ENCODE measurements at regions not wholly inside any gene's neighbourhood (a gene's known extent, or its start where the extent isn't known, plus 50 kb on each side); places are given as distances from the start of the nearest gene placed in this dataset.

DNA sequence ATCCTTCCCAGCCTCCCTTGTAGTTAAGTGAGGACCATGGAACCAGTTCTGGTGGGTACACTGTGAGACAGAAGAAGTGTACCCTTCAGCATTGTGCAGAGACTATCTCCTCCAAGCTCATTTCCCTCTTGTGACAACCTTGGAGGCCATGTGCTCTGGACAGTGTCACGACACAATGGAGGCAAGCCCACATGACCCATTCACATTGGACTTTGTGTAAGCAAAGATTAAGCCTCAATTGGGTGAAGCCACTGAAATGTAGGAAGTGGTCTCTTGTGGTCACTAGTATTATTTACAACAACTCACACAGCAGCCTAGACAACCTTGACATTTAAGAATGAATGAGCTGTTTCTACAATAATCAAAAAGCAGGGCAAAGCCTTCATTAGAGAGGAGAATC lies 124.2 kb downstream of the INHBA start:
- 84% methylated on average over 1 of the region's 1 CpG for WGBS
- no peak for ATAC-seq
- no peak for DNase-seq
- no peaks in the 10 kb centered on the region for H3K9me3 ChIP-seq (ENCODE audit: control insufficient read depth, low read length)
- intact Hi-C loops (cut with DNase I), result no loop called here
- no peak overlapping the region for H3K4me3 ChIP-seq (ENCODE audit: low read length)
- H3K4me1 ChIP-seq (ENCODE audit: control insufficient read depth, insufficient read depth, low read length), result no peaks in the 10 kb centered on the region
- H3K27ac ChIP-seq (ENCODE audit: low read length), result no peak overlapping the region
- H3K27me3 ChIP-seq (ENCODE audit: control insufficient read depth, insufficient read depth), result no peaks in the 10 kb centered on the region

- Histone ChIP-seq H3K4me3 (ENCODE audit: low read length) (no peak overlapping the region), H3K27me3 (ENCODE audit: control insufficient read depth, insufficient read depth) (no peaks in the 10 kb centered on the region), H3K27ac (ENCODE audit: low read length) (no peak overlapping the region), H3K9me3 (ENCODE audit: control insufficient read depth, low read length) (no peaks in the 10 kb centered on the region), H3K4me1 (ENCODE audit: control insufficient read depth, insufficient read depth, low read length) (no peaks in the 10 kb centered on the region)
- intact Hi-C loops (cut with DNase I), result no loop called here
- WGBS, result 85% methylated on average over 3 of the region's 3 CpGs
- ATAC-seq, result no peak
- DNase-seq, result no peak
Observed at GRCh38 chr7:41576166-41576565, 126.7 kb downstream of the INHBA start.

- intact Hi-C loops (cut with DNase I), result no loop called here
- Histone ChIP-seq H3K4me1 (ENCODE audit: control insufficient read depth, insufficient read depth, low read length) (no peaks in the 10 kb centered on the region), H3K9me3 (ENCODE audit: control insufficient read depth, low read length) (no peaks in the 10 kb centered on the region), H3K27me3 (ENCODE audit: control insufficient read depth, insufficient read depth) (no peaks in the 10 kb centered on the region), H3K4me3 (ENCODE audit: low read length) (no peak overlapping the region), H3K27ac (ENCODE audit: low read length) (no peak overlapping the region)
- no peak for DNase-seq
- ATAC-seq, result peak in 1 of 2 donors; percentile 46
Observed at GRCh38 chr7:41574377-41574776, 128.5 kb downstream of the INHBA start.

DNA sequence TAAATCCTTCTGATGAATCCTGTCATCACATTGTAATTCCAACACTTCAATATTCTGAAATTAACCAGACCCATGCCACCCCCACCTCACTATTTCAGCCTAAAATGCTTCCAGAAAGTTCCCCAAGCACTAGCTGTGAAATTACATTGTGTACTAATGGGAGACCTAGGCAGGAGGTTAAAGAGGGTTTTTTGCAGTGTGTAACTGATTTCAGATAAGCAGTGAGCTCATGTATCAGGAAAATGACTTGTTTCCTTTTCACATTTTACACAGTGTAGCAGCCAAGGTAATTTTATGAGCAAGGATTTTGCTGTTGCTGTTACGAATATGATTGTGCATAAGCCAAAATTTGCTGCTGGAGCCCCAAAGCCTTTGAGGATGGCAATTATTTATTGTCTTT lies 129.0 kb downstream of the INHBA start:
- H3K27me3 ChIP-seq (ENCODE audit: control insufficient read depth, insufficient read depth), result no peaks in the 10 kb centered on the region
- no peak overlapping the region for H3K4me3 ChIP-seq (ENCODE audit: low read length)
- no peaks in the 10 kb centered on the region for H3K4me1 ChIP-seq (ENCODE audit: control insufficient read depth, insufficient read depth, low read length)
- H3K27ac ChIP-seq (ENCODE audit: low read length), result no peak overlapping the region
- ATAC-seq (peak; percentile 66 to 88), DNase-seq (no peak)
- 53% methylated on average over 1 of the region's 1 CpG for WGBS
- intact Hi-C loops (cut with DNase I), result no loop called here
- no peaks in the 10 kb centered on the region for H3K9me3 ChIP-seq (ENCODE audit: control insufficient read depth, low read length)

DNA sequence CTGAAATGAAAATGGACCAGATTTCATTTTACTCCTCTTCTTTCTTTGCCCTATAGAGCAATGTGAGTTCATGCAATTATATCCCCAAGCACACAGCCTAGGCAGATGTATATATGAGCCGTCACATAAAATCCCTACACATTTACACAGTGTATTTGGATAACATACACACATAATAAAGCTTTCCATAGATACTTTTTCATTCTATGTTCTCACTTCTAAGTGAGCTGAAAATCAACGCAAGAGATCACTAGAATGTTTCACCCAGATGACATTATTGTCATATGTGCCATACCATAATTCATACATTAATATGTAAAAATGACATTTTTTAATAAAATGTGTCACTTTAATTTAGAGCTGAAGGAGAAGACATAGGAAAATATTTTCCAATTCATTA lies 129.4 kb downstream of the INHBA start:
- H3K4me3 ChIP-seq (ENCODE audit: low read length), result no peak overlapping the region
- no peak overlapping the region for H3K27ac ChIP-seq (ENCODE audit: low read length)
- H3K9me3 ChIP-seq (ENCODE audit: control insufficient read depth, low read length), result no peaks in the 10 kb centered on the region
- ATAC-seq (no peak), DNase-seq (no peak)
- H3K4me1 ChIP-seq (ENCODE audit: control insufficient read depth, insufficient read depth, low read length), result no peaks in the 10 kb centered on the region
- intact Hi-C loops (cut with DNase I), result no loop called here
- 86% methylated on average over 2 of the region's 2 CpGs for WGBS
- H3K27me3 ChIP-seq (ENCODE audit: control insufficient read depth, insufficient read depth), result no peaks in the 10 kb centered on the region

DNA sequence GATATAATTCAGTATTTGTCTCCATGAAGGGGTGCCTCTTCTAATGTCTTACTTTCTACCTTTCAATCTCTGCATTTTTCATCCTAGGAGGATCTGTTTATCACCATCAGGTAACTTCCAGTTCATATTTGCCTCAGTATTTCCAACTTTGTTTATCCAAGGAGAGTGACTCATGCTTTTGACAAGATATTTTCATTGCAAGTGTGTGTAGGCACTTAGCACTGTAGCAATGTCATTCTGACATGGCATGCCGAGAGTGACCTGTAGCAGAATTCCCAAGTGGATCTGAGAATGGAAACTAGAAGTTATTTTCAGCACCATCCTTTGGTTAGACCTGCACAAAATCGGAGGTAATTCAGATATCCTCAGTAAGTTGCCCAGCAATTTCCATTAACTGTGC lies 129.9 kb downstream of the INHBA start:
- Histone ChIP-seq H3K4me3 (ENCODE audit: low read length) (no peak overlapping the region), H3K27ac (ENCODE audit: low read length) (no peak overlapping the region), H3K4me1 (ENCODE audit: control insufficient read depth, insufficient read depth, low read length) (no peaks in the 10 kb centered on the region), H3K9me3 (ENCODE audit: control insufficient read depth, low read length) (no peaks in the 10 kb centered on the region), H3K27me3 (ENCODE audit: control insufficient read depth, insufficient read depth) (no peaks in the 10 kb centered on the region)
- WGBS, result 58% methylated on average over 2 of the region's 2 CpGs
- DNase-seq, result no peak
- ATAC-seq, result peak in 1 of 2 donors; percentile 57
- intact Hi-C loops (cut with DNase I), result no loop called here

DNA sequence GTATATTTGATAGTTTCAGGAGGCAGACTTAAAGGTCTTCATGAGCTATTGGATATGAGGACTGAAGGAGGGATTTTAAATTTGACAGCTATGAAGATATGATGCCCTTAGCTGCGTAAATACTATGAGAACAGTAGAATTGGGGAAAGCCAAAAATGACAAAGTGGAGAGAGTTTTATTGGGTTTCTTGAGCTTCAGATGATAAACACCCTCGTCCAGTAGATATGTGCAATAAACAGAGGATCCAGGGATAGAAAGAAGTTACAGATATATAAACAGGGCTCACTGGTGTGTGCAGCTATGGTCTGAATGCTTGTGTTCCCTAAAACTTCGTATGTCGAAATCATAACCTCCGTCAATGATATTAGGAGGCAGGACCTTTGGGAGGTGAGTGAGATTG lies 131.3 kb downstream of the INHBA start:
- intact Hi-C loops (cut with DNase I), result no loop called here
- no peak overlapping the region for H3K27ac ChIP-seq (ENCODE audit: low read length)
- DNase-seq (no peak), ATAC-seq (no peak)
- H3K4me3 ChIP-seq (ENCODE audit: low read length), result no peak overlapping the region
- H3K4me1 ChIP-seq (ENCODE audit: control insufficient read depth, insufficient read depth, low read length), result no peaks in the 10 kb centered on the region
- H3K27me3 ChIP-seq (ENCODE audit: control insufficient read depth, insufficient read depth), result no peaks in the 10 kb centered on the region
- no peaks in the 10 kb centered on the region for H3K9me3 ChIP-seq (ENCODE audit: control insufficient read depth, low read length)
- WGBS, result 77% methylated on average over 5 of the region's 5 CpGs

GRCh38 chr7:41570766-41571165 lies 132.1 kb downstream of the INHBA start:
- DNase-seq, result no peak
- WGBS, result 85% methylated on average over 1 of the region's 1 CpG
- no peak for ATAC-seq
- Histone ChIP-seq H3K4me1 (ENCODE audit: control insufficient read depth, insufficient read depth, low read length) (no peaks in the 10 kb centered on the region), H3K27me3 (ENCODE audit: control insufficient read depth, insufficient read depth) (no peaks in the 10 kb centered on the region), H3K4me3 (ENCODE audit: low read length) (no peak overlapping the region), H3K9me3 (ENCODE audit: control insufficient read depth, low read length) (no peaks in the 10 kb centered on the region), H3K27ac (ENCODE audit: low read length) (no peak overlapping the region)
- intact Hi-C loops (cut with DNase I), result no loop called here

GRCh38 chr7:41568135-41568534 lies 134.8 kb downstream of the INHBA start:
- DNase-seq (no peak), ATAC-seq (no peak)
- Histone ChIP-seq H3K27ac (ENCODE audit: low read length) (no peak overlapping the region), H3K9me3 (ENCODE audit: control insufficient read depth, low read length) (no peaks in the 10 kb centered on the region), H3K27me3 (ENCODE audit: control insufficient read depth, insufficient read depth) (no peaks in the 10 kb centered on the region), H3K4me1 (ENCODE audit: control insufficient read depth, insufficient read depth, low read length) (no peaks in the 10 kb centered on the region), H3K4me3 (ENCODE audit: low read length) (no peak overlapping the region)
- WGBS, result 87% methylated on average over 1 of the region's 1 CpG
- intact Hi-C loops (cut with DNase I), result loop anchor here in 1 of 4 donors (10.0 kb wide), 1 partner anchor 63 kb away; no protein-coding TSS in a partner anchor

GRCh38 chr7:41567731-41568114 lies 135.2 kb downstream of the INHBA start:
- Histone ChIP-seq H3K9me3 (ENCODE audit: control insufficient read depth, low read length) (no peaks in the 10 kb centered on the region), H3K27me3 (ENCODE audit: control insufficient read depth, insufficient read depth) (no peaks in the 10 kb centered on the region), H3K4me1 (ENCODE audit: control insufficient read depth, insufficient read depth, low read length) (no peaks in the 10 kb centered on the region), H3K4me3 (ENCODE audit: low read length) (no peak overlapping the region), H3K27ac (ENCODE audit: low read length) (no peak overlapping the region)
- WGBS, result 69% methylated on average over 2 of the region's 2 CpGs
- DNase-seq (no peak), ATAC-seq (no peak)
- intact Hi-C loops (cut with DNase I), result loop anchor here in 1 of 4 donors (10.0 kb wide), 1 partner anchor 63 kb away; no protein-coding TSS in a partner anchor

DNA sequence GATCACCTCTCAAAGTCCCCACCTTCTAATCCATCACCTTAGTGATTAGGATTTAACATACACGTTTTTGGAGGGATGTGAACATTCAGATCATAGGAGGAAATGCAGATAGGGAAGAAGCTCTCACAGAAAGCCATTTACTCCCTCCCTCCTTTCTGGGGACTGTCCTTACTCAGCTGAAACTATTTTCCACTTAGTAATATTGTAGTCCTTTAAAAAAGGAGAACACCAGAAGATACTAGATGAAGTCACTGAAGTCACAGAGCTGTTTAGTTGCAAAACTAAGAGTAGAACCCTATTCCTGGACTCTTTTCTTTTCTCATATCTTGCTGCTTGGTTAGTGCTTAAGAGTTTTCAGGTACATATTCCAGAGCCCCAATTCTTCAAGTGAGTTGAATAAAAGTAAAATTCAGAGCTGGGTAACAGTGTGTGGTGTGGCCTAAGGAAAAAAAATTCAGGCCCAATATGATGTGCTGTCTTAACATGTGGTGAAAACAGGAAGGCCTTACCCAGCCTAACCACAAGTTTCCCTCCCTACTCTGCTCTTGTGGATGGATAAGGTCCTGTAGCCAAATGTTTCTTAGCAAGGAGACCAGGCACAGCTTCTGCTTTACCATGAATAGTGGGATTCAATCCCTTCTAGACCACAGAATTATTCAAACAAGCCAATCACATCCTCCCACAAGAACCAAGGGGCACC lies 135.7 kb downstream of the INHBA start:
- Histone ChIP-seq H3K27me3 (ENCODE audit: control insufficient read depth, insufficient read depth) (no peaks in the 10 kb centered on the region), H3K9me3 (ENCODE audit: control insufficient read depth, low read length) (no peaks in the 10 kb centered on the region), H3K4me1 (ENCODE audit: control insufficient read depth, insufficient read depth, low read length) (no peaks in the 10 kb centered on the region), H3K4me3 (ENCODE audit: low read length) (no peak overlapping the region), H3K27ac (ENCODE audit: low read length) (no peak overlapping the region)
- intact Hi-C loops (cut with DNase I), result loop anchor here in 1 of 4 donors (10.0 kb wide), 1 partner anchor 62 kb away; no protein-coding TSS in a partner anchor
- WGBS, result 34% methylated on average over 1 of the region's 1 CpG
- ATAC-seq (no peak), DNase-seq (no peak)

DNA sequence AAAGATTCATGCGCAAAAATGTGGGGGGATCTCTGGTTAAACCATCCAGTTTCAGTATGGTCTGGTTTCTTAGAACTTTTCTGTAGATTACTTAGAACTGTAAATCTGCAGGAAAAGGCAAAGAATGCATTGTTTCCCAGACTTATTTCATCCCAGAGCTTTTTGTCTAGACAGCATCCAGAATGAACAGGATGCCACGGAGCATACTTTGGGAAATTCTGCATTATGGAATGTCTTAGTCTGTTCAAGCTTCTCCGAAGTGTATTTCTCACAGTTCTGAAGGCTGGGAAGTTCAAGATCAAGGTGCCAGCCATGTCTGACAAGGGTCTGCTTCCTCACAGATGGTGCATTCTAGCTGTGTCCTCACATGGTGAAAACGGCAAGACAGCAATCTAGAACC lies 136.3 kb downstream of the INHBA start:
- no peak overlapping the region for H3K4me3 ChIP-seq (ENCODE audit: low read length)
- ATAC-seq (no peak), DNase-seq (no peak)
- 81% methylated on average over 4 of the region's 4 CpGs for WGBS
- no peaks in the 10 kb centered on the region for H3K9me3 ChIP-seq (ENCODE audit: control insufficient read depth, low read length)
- no peaks in the 10 kb centered on the region for H3K27me3 ChIP-seq (ENCODE audit: control insufficient read depth, insufficient read depth)
- H3K27ac ChIP-seq (ENCODE audit: low read length), result no peak overlapping the region
- H3K4me1 ChIP-seq (ENCODE audit: control insufficient read depth, insufficient read depth, low read length), result no peaks in the 10 kb centered on the region
- intact Hi-C loops (cut with DNase I), result loop anchor here in 1 of 4 donors (10.0 kb wide), 1 partner anchor 62 kb away; no protein-coding TSS in a partner anchor

All from right cardiac atrium (tissue), 5 donors.